DND-41 (cell line): ENCODE measurements at regions not wholly inside any gene's neighbourhood (a gene's known extent, or its start where the extent isn't known, plus 50 kb on each side); places are given as distances from the start of the nearest gene placed in this dataset.

Experiments
- ATAC-seq: fragments of 200-7000 bp; cut with Tn5 transposase; 3 replicates; pipeline ENCODE4 v1.9.1; 2021; ENCODE audit warnings: low read depth; ENCODE audit not compliant: insufficient read depth
- DNase-seq: peaks from one replicate; pipeline ENCODE4 v3.0.0-alpha.2; 2020
- H2AFZ ChIP-seq: 2 replicates; pipeline ENCODE4 v1.6.0; 2012; ENCODE audit warnings: low read depth, low read length
- H3K27ac ChIP-seq: 2 replicates; pipeline ENCODE4 v1.5.1; 2012; ENCODE audit warnings: low read length, inconsistent platforms
- H3K27me3 ChIP-seq: fragments of 200-600 bp; sonication (generic); 2 replicates; pipeline ENCODE4 v1.6.0; 2012; ENCODE audit warnings: low read length, mild to moderate bottlenecking, inconsistent platforms; ENCODE audit not compliant: insufficient read depth, poor library complexity
- H3K36me3 ChIP-seq: 2 replicates; pipeline ENCODE4 v1.5.1; 2012; ENCODE audit warnings: low read length, inconsistent platforms; ENCODE audit not compliant: insufficient read depth
- H3K4me1 ChIP-seq: 2 replicates; pipeline ENCODE4 v1.5.1; 2012; ENCODE audit warnings: mild to moderate bottlenecking, low read length; ENCODE audit not compliant: insufficient read depth
- H3K4me2 ChIP-seq: 2 replicates; pipeline ENCODE4 v1.6.0; 2012; ENCODE audit warnings: mild to moderate bottlenecking, moderate library complexity, low read length, inconsistent platforms; ENCODE audit not compliant: insufficient read depth
- H3K4me3 ChIP-seq, 2 experiments: fragments of 200-600 bp in 1 of 2; shearing (Covaris generic) in 1 of 2; 2 replicates each; pipeline ENCODE4 v1.5.1; 2012 to 2016; ENCODE audit warnings: inconsistent platforms in 2 of 2, low read length in 2 of 2, mild to moderate bottlenecking in 2 of 2, low read depth in 1 of 2, moderate library complexity in 1 of 2
- H3K79me2 ChIP-seq: 2 replicates; pipeline ENCODE4 v1.6.0; 2012; ENCODE audit warnings: low read length, inconsistent platforms; ENCODE audit not compliant: insufficient read depth
- H3K9ac ChIP-seq: 2 replicates; pipeline ENCODE4 v1.6.0; 2012; ENCODE audit warnings: low read depth, mild to moderate bottlenecking, inconsistent platforms, low read length, moderate library complexity
- H3K9me3 ChIP-seq: 2 replicates; pipeline ENCODE4 v1.5.1; 2012; ENCODE audit warnings: low read length, moderate library complexity, mild to moderate bottlenecking, inconsistent platforms; ENCODE audit not compliant: insufficient read depth, severe bottlenecking
- H4K20me1 ChIP-seq: 2 replicates; pipeline ENCODE4 v1.6.0; 2012; ENCODE audit warnings: low read length; ENCODE audit not compliant: insufficient read depth
- CTCF ChIP-seq: IDR thresholded peaks from 2 replicates; pipeline ENCODE4 v1.5.1; 2012; ENCODE audit warnings: borderline replicate concordance, low read length, moderate library complexity, mild to moderate bottlenecking; ENCODE audit not compliant: poor library complexity, severe bottlenecking; ENCODE audit errors: extremely low read depth
- EZH2 ChIP-seq: IDR thresholded peaks from 3 replicates; pipeline ENCODE4 v1.6.1; 2012; ENCODE audit warnings: borderline replicate concordance, low read depth, mild to moderate bottlenecking, moderate library complexity, low read length, inconsistent platforms; ENCODE audit not compliant: severe bottlenecking

GRCh38 chr13:83592095-83592494, 290.2 kb downstream of the SLITRK1 start:
- no peaks in the 10 kb centered on the region for H3K79me2 ChIP-seq
- no peaks in the 10 kb centered on the region for H3K9me3 ChIP-seq
- no peaks in the 10 kb centered on the region for H3K4me1 ChIP-seq
- no peak overlapping the region for H3K4me2 ChIP-seq
- ATAC-seq, result no peak
- TF ChIP-seq EZH2, result no peak
- TF ChIP-seq CTCF, result no peak
- no peak overlapping the region for H2AFZ ChIP-seq
- H3K36me3 ChIP-seq, result no peaks in the 10 kb centered on the region
- no peak overlapping the region for H3K9ac ChIP-seq
- H3K27me3 ChIP-seq, result no peaks in the 10 kb centered on the region
- no peak for DNase-seq
- no peaks in the 10 kb centered on the region for H4K20me1 ChIP-seq
- no peak overlapping the region for H3K27ac ChIP-seq
- H3K4me3 ChIP-seq, result no peak overlapping the region

DNA sequence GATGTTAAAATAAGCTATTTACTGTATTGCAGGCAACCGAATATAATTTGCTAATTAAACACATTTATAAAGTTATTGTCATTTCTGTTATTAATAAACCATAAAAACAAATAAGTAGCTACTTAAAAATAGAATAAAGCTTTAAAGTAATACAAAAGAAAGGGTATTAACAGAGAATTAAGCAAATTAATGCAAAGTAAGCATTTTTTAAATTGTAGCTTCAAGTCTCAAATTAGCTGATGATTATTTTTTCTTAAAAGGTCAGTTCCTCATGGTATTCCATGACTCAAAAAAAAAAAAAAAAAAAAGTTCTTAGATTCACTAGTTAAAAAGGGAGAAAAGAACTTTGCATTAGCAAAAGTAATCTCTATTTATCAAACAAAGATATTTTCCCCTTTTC, 292.5 kb downstream of the SLITRK1 start:
- no peaks in the 10 kb centered on the region for H3K79me2 ChIP-seq
- DNase-seq, result no peak
- no peaks in the 10 kb centered on the region for H3K4me1 ChIP-seq
- ATAC-seq, result no peak
- no peaks in the 10 kb centered on the region for H3K9me3 ChIP-seq
- no peaks in the 10 kb centered on the region for H3K36me3 ChIP-seq
- no peak overlapping the region for H3K4me3 ChIP-seq
- no peak overlapping the region for H2AFZ ChIP-seq
- no peak for TF ChIP-seq CTCF
- TF ChIP-seq EZH2, result no peak
- H3K27me3 ChIP-seq, result no peaks in the 10 kb centered on the region
- H4K20me1 ChIP-seq, result no peaks in the 10 kb centered on the region
- H3K4me2 ChIP-seq, result no peak overlapping the region
- H3K9ac ChIP-seq, result no peak overlapping the region
- no peak overlapping the region for H3K27ac ChIP-seq

DNA sequence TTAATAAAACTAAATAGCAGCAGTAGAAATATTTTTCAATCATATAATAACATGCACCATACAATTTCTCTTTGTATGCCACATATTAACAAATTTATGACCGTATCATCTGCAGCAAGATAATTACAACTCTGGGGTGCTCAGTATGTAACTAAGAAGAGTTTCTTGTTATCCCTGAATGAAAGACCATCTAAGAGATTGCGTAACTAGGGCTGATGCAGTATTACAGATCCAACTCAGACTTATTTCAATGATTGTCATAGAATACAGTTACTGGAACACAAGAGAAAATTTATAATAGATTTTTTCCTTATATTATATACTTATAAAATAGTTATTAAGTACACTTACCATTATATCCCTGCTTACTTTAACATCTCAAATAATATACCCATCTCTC, 305.1 kb downstream of the SLITRK1 start:
- H3K36me3 ChIP-seq, result no peaks in the 10 kb centered on the region
- H3K9me3 ChIP-seq, result no peaks in the 10 kb centered on the region
- no peaks in the 10 kb centered on the region for H3K79me2 ChIP-seq
- no peaks in the 10 kb centered on the region for H3K27me3 ChIP-seq
- ATAC-seq, result no peak
- H3K9ac ChIP-seq, result no peak overlapping the region
- DNase-seq, result no peak
- no peak overlapping the region for H3K27ac ChIP-seq
- H3K4me3 ChIP-seq, result no peak overlapping the region
- no peaks in the 10 kb centered on the region for H3K4me1 ChIP-seq
- no peaks in the 10 kb centered on the region for H4K20me1 ChIP-seq
- no peak for TF ChIP-seq EZH2
- TF ChIP-seq CTCF, result no peak
- no peak overlapping the region for H2AFZ ChIP-seq
- no peak overlapping the region for H3K4me2 ChIP-seq

GRCh38 chr13:83568019-83568418, 314.3 kb downstream of the SLITRK1 start:
- Histone ChIP-seq H2AFZ (no peak overlapping the region), H3K27me3 (no peaks in the 10 kb centered on the region), H4K20me1 (no peaks in the 10 kb centered on the region), H3K4me2 (no peak overlapping the region), H3K4me1 (no peaks in the 10 kb centered on the region), H3K27ac (no peak overlapping the region), H3K9ac (no peak overlapping the region), H3K79me2 (no peaks in the 10 kb centered on the region), H3K4me3 (no peak overlapping the region), H3K9me3 (no peaks in the 10 kb centered on the region), H3K36me3 (no peaks in the 10 kb centered on the region)
- TF ChIP-seq CTCF (no peak), EZH2 (no peak)
- DNase-seq (no peak), ATAC-seq (no peak)
